ENCODE measurements at regions not wholly inside any gene's neighbourhood (a gene's known extent, or its start where the extent isn't known, plus 50 kb on each side); places are given as distances from the start of the nearest gene placed in this dataset.

- Histone ChIP-seq H3K27ac (no peak overlapping the region), H3K36me3 (no peaks in the 10 kb centered on the region), H3K27me3 (replicated peaks; ENCODE audit: insufficient read depth) (no peaks in the 10 kb centered on the region), H3K4me1 (replicated peaks) (no peaks in the 10 kb centered on the region), H3K9me3 (no peaks in the 10 kb centered on the region), H3K4me3 (no peak overlapping the region)
- whole genome bisulfite sequencing: 95% methylated on average over 12 of the region's 12 CpGs
- intact Hi-C loops (cut with DNase I): no loop called here
- DNase-seq (ENCODE audit: low spot score): no peak
- no peak for TF ChIP-seq POLR2A (IDR thresholded peaks at IDR 0.05)
- TF ChIP-seq POLR2AphosphoS5 (IDR thresholded peaks at IDR 0.05): no peak
- TF ChIP-seq, protein P1, sequence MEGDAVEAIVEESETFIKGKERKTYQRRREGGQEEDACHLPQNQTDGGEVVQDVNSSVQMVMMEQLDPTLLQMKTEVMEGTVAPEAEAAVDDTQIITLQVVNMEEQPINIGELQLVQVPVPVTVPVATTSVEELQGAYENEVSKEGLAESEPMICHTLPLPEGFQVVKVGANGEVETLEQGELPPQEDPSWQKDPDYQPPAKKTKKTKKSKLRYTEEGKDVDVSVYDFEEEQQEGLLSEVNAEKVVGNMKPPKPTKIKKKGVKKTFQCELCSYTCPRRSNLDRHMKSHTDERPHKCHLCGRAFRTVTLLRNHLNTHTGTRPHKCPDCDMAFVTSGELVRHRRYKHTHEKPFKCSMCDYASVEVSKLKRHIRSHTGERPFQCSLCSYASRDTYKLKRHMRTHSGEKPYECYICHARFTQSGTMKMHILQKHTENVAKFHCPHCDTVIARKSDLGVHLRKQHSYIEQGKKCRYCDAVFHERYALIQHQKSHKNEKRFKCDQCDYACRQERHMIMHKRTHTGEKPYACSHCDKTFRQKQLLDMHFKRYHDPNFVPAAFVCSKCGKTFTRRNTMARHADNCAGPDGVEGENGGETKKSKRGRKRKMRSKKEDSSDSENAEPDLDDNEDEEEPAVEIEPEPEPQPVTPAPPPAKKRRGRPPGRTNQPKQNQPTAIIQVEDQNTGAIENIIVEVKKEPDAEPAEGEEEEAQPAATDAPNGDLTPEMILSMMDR (IDR thresholded peaks at IDR 0.05): no peak
Observed at GRCh38 chr2:128436479-128437203, 118.0 kb upstream of the HS6ST1 start.

GRCh38 chr2:128437204-128437565, 118.5 kb upstream of the HS6ST1 start:
- Histone ChIP-seq H3K36me3 (no peaks in the 10 kb centered on the region), H3K4me1 (replicated peaks) (no peaks in the 10 kb centered on the region), H3K4me3 (no peak overlapping the region), H3K27me3 (replicated peaks; ENCODE audit: insufficient read depth) (no peaks in the 10 kb centered on the region), H3K27ac (no peak overlapping the region), H3K9me3 (no peaks in the 10 kb centered on the region)
- WGBS: 89% methylated on average over 9 of the region's 9 CpGs
- no peak for DNase-seq (ENCODE audit: low spot score)
- intact Hi-C loops (cut with DNase I): no loop called here
- no peak for TF ChIP-seq POLR2AphosphoS5 (IDR thresholded peaks at IDR 0.05)
- TF ChIP-seq, protein P1 (IDR thresholded peaks at IDR 0.05): no peak

- no peaks in the 10 kb centered on the region for H3K9me3 ChIP-seq
- no peak overlapping the region for H3K4me3 ChIP-seq
- no peak overlapping the region for H3K27ac ChIP-seq
- intact Hi-C loops (cut with DNase I): no loop called here
- 90% methylated on average over 16 of the region's 16 CpGs for WGBS
- no peaks in the 10 kb centered on the region for H3K4me1 ChIP-seq (replicated peaks)
- TF ChIP-seq POLR2A (IDR thresholded peaks at IDR 0.05): no peak
- no peak for TF ChIP-seq POLR2AphosphoS5 (IDR thresholded peaks at IDR 0.05)
- TF ChIP-seq, protein P1 (IDR thresholded peaks at IDR 0.05): no peak
- no peaks in the 10 kb centered on the region for H3K27me3 ChIP-seq (replicated peaks; ENCODE audit: insufficient read depth)
- H3K36me3 ChIP-seq: no peaks in the 10 kb centered on the region
- DNase-seq (ENCODE audit: low spot score): no peak
Observed at GRCh38 chr2:128438091-128438490, 119.4 kb upstream of the HS6ST1 start.

- H3K4me1 ChIP-seq (replicated peaks): no peaks in the 10 kb centered on the region
- H3K27ac ChIP-seq: no peak overlapping the region
- no peaks in the 10 kb centered on the region for H3K36me3 ChIP-seq
- TF ChIP-seq POLR2A (IDR thresholded peaks at IDR 0.05): no peak
- TF ChIP-seq, protein P1 (IDR thresholded peaks at IDR 0.05): no peak
- no peak for TF ChIP-seq POLR2AphosphoS5 (IDR thresholded peaks at IDR 0.05)
- no peaks in the 10 kb centered on the region for H3K9me3 ChIP-seq
- DNase-seq (ENCODE audit: low spot score): no peak
- no peaks in the 10 kb centered on the region for H3K27me3 ChIP-seq (replicated peaks; ENCODE audit: insufficient read depth)
- intact Hi-C loops (cut with DNase I): no loop called here
- WGBS: 92% methylated on average over 14 of the region's 14 CpGs
- H3K4me3 ChIP-seq: no peak overlapping the region
Observed at GRCh38 chr2:128438586-128438985, 119.9 kb upstream of the HS6ST1 start.

DNA sequence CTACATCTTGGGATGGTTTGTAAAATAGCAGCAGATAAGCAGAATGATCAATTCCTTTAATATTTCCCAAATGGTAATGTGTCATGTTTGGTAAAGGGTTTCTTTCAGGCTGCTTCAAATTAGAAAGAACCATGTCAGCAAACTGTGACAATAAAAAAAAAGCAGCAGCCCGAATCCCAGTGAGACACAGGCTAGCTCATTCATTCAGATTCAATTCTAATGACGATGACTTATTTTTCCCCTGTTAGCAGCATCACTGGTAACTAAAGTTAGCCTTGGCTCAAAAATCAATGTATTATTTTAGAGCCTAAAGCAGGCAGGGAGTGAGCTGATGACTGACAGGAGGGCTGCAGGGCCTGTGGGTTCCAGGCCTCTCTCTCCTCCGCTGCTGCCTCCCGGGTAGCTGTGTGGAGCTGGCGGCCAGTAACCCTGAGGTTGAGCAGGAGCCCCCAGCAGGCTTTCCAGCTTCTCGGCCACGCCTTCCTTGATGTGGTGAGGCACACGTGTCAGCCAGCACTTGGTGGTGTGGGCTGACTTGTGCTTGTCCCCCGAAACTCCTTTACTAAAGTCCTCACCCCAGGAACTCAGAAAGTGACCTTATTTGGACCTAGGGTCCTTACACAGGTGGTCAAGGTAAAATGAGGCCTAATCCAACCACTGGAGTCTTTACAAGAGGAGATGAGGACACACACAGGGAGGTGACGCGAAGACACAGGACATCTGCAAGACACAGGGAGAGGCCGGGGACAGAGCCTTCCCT, 120.5 kb upstream of the HS6ST1 start:
- Histone ChIP-seq H3K27ac (no peak overlapping the region), H3K9me3 (no peaks in the 10 kb centered on the region), H3K4me1 (replicated peaks) (no peaks in the 10 kb centered on the region), H3K4me3 (no peak overlapping the region), H3K27me3 (replicated peaks; ENCODE audit: insufficient read depth) (no peaks in the 10 kb centered on the region), H3K36me3 (no peaks in the 10 kb centered on the region)
- intact Hi-C loops (cut with DNase I): no loop called here
- WGBS: 91% methylated on average over 12 of the region's 12 CpGs
- no peak for TF ChIP-seq POLR2AphosphoS5 (IDR thresholded peaks at IDR 0.05)
- no peak for TF ChIP-seq POLR2A (IDR thresholded peaks at IDR 0.05)
- TF ChIP-seq, protein P1 (IDR thresholded peaks at IDR 0.05): no peak
- no peak for DNase-seq (ENCODE audit: low spot score)

Data from prostate gland (tissue), 2 donors.